AG20443 (cell line): ENCODE measurements at regions not wholly inside any gene's neighbourhood (a gene's known extent, or its start where the extent isn't known, plus 50 kb on each side); places are given as distances from the start of the nearest gene placed in this dataset.

ENCODE experiments used
- DNase-seq: peaks from one replicate; pipeline ENCODE4 v3.0.0; 2012; ENCODE audit warnings: low spot score, mixed read lengths

DNA sequence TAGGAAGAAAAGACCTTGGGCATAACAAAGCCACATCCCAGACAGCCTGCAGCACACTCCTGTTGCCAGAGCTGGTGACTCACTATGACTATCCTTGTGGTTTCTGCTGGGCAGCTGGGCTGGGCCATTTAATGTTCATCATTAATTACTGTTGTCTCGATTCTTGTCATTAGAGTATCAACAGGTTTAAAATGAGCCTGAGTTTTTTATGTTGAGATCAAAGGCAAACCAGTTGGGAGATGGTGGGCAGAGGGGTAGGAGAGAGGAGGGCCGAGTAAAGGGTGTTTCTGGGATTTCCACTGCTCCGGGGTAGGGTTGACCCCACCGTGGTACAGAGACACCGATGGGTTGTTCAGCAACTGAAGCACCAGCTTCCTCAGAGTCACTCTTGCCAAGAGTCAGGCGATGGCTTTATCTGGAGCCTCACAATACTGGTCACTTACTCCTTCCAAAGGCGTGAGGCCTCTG lies 128.7 kb upstream of the LYZL1 start:
- peak; percentile 89 for DNase-seq

DNA sequence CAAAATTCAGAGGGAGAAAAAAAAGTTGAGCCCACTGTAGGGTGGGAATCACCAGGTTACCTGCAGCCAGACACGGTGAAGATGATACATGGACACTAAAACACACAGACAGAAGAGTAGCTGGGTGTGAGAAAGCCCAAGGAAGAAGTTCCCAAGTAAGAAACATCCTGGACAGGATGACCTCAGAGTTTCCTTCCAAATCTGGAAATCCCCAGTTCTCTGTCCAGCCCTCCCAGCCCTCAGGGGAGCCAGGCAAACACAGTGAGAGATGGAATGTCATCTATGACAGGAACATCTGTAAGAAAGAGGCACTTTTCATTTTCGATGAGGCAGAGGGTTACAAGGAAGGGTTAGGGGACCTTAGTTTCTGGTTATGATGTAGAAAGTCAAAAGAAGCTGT lies 125.1 kb upstream of the LYZL1 start:
- peak; percentile 55 for DNase-seq

DNA sequence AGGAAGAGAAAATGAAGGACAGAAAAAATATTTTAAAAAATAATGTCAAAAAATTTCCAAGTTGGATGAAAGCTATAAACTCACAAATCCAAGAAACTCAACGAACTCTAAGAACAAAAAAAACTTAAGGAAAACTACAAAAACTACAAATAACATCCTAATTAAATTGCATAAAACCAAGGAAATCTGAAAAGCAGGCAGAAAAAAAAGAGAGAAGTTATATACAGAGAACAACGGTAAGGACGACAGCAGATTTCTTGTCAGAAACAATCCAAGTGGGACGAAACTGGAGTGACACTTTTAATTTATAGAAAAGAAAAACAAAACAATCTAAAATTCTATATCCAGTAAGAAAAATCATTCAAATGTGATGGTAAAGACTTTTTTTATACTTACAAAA lies 122.2 kb upstream of the LYZL1 start:
- DNase-seq, result no peak

DNA sequence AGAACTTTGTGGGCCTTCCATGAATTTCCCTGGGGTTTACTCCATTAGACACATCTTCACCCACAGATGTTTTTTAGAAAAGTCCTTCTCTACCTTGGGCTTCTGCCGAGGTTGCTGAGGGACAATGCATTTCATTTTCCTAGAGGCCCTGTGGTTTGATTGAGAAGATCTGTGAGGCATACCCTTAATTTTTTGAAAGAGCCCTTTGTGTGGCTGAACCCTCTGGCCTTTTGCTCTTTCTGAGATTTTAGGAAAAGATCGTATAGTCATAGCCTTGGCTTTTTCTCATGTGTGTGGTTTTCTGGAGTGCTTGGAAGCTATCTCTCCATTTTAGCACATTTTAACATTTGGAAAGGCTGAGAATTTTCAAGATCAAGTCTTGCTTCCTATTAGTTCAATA lies 119.8 kb upstream of the LYZL1 start:
- DNase-seq, result no peak

DNA sequence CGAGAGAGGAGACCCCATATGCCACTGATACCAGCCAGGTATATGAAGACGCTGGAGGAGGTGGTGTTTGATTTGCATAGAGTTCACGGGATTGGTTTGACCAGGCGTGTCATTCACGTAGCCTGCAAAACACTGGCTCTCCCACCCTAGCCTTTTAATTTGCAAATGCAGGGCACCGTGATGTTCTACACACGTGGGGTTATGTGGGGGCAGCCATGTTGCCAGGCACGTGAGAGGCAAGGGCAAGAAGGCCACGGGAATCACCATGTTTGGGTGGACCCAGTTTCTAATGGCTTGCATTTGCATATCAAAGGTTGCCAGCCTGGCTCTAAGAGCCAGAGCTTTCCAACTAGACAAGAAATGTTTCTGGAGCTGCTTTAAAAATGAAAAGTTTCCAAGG lies 117.2 kb upstream of the LYZL1 start:
- no peak for DNase-seq

DNA sequence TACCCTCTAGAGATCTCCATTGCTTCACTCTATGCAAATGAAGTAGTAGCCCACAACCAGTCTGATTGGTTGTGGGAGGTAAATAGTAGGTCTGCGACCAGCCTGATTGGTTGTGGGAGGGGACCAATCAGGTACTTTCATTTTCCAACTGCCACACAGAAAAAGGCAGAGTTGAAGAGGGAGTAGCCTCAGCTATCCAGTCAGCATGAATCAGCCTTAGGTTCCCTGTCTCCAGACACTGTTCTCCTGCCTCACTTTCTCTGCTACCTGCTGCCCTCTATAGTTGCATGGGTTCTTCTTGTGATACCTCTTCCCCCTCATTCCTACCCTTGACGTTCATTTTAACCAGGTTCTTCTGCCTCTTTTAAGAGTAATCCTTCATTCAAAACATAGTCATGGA lies 114.5 kb upstream of the LYZL1 start:
- DNase-seq, result no peak

DNA sequence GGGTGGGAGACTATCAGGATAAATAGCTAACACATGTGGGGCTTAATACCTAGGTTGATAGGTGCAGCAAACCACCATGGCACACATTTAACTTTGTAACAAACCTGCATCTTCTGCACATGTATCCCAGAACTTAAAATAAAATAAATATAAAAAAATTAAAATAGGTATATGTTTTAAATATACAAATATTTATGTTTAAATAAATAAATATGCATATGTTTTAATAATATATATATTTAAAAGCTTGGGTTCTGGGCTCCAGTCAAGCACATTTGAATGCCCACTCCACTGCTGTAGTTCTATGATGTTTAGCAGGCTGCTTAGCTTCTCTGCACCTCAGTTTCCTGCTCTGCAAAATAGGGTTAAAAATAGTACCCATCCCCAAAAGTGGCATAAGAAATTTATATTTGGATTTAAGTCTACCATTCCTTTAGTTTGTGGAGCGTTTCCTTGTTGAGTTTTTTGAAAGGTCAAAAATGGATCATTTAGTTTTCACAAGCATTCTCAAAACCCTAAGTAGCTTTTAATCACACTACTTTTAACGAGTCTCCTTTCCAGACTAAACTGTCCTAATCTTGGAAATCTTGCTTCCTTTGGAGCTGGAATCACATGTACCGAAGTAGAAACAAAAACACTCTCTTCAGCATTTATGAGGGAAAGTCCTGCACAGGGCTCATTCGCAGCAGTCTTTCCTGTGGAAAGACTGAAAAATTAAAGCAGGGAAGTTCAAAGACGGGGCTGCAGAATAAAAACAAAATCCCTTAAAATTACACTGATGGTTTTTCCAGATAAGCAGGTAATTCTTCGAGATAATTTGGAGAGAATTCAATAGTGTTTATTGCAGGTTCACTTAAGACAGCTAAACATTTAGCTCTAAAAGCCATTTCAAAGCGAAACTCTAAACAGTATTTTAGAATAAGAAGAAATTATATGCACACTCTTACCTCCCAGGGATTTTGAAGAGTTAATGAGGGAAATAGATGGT lies 111.7 kb upstream of the LYZL1 start:
- no peak for DNase-seq

DNA sequence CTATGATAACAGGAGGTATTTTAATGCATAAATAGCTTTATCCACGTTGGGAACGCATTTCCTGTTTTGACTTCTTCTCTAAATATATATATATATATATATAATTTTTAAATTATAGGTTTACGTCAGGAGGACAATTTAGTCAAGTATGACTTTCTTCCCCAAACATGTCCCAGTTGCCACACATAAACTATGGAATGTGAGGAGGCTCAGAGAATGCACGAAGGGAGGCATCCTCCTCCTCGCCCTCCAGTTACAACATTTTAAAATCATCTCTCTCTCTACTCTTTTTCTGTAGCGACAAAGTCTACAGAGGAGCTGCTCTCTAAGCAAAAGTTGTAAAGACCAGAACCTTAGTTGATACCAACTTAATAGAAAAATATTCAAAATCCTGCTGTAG lies 106.9 kb upstream of the LYZL1 start:
- DNase-seq, result peak; percentile 55

DNA sequence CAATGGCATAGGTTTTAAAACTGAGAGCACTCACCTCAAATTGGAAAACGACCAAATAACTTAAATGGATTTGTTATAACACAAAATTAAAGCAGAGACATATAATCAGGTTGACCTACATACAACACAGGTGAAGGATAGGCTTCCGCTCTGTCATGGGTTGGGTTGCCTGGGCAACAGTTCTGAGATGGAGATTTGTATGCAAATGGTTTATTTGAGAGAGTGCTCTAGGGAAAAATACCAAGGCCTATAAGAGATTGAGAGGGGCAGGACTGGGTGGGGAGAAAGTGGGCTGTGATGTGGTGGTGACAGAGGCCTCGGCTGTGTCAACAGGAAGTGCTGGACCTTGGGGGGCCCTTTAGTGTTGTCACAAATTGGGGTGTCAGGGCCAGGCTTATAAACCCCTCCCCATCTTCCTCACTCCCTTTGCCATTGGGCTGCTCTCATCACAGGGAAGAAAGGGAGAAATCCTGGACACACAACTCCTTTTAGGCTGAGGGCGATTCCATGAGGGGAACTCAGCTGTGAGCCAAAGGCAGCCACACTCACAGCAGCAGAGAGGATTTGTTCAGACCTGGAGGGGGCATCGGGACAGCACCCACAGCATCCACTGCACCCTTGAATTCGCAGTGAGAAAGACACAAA lies 105.4 kb upstream of the LYZL1 start:
- no peak for DNase-seq

DNA sequence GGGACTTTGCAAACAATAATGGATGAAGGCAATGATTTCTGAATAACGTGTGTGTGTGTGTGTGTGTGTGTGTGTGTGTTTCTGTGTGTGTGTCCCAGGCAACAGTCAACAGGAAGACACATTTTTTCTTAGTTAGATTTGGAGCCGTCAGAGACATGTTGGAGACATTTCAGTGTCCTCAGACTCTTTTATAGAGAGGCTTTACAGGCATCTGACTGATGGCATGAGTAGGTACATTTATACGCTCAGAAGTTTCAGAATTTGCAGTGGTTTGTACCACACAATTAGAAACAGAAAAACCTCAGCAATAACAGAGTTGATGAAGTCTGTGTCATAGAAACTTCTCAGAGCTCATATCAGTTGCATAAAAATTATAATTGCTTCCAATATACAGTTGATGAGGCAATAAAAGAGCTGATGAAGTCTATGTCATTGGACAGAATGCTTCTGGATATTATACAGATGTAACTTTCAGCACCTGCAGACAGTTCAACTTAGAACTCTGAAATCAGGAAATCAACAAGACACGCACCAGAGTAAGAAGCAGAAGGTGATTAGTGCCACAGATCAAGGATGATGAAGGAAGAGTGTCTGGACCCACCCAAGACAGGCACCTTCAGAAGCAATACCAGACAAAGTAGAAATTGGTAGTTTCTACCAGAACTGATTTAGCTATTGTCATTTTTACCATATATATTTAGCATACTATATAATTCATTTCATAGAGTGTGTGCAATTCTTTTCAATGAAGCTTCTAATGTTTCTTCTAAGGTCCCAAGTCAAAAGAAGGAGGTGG lies 104.5 kb upstream of the LYZL1 start:
- no peak for DNase-seq

DNA sequence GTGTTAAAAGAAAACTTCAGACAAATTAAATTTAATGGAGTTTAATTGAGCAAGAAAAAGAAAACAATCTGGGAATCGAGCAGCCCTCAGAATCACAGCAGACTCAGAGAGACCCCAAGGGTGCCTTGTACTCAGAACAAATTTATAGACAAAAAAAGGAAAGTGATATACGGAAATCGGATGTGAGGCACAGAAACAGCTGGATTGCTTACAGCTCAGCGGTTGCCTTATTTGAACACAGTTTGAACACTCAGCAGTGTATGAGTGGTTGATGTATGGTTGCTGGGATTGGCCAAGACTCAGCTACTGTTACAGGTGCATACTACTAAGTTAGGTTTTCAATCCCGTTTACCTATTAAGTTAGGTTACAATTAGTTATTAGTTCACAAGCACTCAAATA lies 103.8 kb upstream of the LYZL1 start:
- DNase-seq, result no peak

DNA sequence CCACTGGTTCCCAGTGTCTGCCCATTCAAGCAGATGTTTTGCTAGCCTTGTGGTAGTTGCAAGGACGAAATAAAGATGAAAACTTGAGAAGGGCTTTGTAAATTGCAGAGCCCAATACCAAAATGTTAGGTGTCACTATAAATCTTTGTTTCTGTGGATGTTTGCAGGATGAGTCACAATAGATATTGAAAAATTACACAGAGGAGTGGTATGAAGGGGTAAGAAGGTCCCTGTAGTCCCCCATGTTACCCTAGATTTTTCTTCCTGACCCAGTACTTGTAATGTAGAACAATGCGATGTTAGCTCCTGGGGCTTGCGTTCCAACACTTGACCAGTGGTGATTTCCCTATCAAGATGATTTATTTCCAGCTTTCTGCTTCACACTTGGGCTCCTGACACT lies 102.6 kb upstream of the LYZL1 start:
- DNase-seq, result no peak

DNA sequence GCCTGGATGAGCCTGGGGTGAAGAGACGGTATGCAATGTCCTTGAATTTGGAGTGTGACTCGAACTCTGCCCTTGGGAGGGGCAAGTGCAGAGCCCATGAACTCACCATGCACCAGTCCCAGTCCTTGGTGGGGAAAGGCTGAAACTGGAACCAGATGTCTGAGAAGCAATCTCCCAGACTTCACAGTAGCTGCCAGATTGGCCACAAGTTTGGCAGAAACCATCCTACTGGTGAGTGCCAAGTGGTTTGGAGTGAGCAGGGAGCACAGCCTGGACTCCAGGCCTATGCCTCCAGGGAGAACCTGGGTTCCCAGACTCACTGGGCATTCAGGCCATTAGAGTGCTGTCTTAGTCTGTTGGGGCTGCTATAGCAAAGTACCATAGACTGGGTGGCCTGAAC lies 99.6 kb upstream of the LYZL1 start:
- DNase-seq, result peak; percentile 89

DNA sequence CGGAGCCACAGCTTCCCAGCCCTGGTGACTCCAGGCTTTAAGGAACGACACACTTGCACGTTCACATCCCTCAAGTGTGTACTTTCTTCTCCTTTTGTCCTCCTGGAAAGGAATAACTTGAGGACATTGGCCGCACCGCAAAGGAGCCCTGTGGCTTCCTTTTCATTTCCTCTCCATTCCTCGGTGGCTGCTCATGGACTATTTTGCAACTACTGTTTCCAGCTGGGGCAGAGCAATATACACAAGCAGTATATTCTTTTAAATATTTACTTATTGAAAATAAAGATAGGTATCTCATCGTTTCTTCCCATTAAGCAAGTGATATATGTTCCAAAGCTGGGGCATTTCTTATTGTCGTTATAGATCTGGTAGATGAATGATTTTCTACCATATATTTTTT lies 97.2 kb upstream of the LYZL1 start:
- peak; percentile 58 for DNase-seq

DNA sequence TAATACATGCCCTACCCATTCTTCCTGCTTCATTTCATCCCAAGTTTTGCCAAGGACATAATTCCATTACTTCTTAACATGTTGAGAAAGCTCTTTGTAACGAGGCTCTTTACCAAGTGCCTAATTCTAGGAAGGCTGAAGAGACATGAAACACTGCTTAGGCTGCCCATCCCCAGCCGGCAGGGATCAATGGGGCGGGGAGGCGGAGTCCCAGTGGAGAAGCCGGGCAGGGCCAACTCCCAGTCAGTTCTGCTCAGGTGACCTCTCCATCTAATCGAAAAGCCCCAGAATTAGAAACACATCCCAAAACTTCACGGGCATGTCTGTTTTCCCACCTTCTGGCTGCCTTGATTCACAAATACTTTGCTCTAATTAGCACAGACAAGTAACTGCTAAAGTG lies 89.5 kb upstream of the LYZL1 start:
- DNase-seq, result no peak

DNA sequence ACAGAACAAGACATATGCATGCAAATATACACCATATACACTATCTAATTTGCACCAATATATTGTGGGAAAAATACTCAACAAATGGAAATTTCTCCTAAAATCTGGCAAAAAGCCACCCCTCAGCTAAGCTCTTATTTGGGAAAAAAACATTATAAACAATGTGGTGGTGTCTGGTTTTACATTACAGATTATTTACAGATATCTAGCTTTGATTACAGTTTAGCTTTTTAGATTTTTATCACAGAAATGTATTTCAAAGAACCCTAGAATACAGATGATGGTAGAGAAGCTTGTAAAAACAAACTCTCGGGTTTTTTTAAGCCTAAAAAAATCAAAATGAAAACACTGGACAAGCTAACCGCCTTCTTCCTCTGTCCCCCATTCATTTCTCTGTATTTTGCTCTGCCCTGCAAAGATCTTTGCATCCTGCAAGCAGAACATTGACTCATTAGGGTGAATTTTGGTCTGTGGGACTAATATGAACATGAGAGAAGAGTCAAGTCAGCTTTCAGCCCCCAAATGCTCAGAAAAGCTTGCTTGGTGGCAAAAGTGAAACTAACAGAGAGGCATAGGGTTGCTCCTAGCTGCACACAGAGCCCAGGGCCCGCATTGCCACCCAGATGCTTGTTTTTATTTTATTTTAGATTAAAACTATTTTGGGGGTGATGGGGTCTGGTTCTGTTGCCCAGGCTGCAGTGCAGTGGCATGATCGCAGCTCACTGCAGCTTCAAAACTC lies 88.8 kb upstream of the LYZL1 start:
- DNase-seq, result no peak

DNA sequence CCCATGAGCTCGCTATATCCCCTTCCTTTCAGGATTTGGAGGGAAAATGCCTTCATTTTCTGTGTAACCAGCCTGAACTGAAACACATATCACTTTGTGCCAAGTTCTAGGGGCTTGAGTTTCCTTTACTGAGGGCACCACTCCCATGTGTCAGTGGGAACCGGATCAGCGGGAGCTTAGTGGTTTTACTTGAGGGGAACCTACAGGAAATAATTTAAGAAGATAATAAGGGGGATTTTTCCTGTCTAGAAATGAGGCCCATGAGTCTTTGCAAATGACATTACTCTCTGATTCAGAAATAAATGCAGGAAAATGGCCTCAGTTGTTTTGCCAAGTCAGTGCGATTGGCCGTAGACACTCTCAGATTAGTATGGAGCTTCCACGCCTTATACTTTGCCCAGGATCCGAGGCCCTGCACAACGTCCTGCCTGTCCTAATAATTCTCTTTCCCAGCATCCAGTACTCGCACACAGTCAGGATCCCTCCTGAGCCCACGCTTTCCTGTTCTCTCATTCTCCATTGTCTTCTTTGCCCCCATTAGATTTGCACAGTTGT lies 86.4 kb upstream of the LYZL1 start:
- DNase-seq, result no peak

DNA sequence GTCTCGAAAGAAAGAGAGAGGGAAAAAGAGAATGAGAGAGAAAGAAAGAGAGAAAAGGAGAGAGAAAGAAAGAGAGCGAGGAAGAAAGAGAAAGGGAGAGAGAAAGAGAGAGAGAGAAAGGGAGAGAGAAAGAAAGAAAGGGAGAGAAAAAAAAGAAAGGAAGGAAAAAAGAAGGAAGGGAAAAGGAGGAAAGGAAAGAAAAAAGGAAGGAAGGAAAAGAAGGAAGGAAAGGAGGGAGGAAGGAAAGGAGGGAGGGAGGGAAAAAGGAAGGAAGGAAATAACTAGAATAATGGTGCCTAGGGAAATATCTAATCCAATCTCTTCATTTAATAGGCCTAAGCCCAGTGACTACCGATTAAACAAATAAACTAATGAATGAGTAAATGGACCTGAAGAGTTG lies 85.4 kb upstream of the LYZL1 start:
- no peak for DNase-seq

DNA sequence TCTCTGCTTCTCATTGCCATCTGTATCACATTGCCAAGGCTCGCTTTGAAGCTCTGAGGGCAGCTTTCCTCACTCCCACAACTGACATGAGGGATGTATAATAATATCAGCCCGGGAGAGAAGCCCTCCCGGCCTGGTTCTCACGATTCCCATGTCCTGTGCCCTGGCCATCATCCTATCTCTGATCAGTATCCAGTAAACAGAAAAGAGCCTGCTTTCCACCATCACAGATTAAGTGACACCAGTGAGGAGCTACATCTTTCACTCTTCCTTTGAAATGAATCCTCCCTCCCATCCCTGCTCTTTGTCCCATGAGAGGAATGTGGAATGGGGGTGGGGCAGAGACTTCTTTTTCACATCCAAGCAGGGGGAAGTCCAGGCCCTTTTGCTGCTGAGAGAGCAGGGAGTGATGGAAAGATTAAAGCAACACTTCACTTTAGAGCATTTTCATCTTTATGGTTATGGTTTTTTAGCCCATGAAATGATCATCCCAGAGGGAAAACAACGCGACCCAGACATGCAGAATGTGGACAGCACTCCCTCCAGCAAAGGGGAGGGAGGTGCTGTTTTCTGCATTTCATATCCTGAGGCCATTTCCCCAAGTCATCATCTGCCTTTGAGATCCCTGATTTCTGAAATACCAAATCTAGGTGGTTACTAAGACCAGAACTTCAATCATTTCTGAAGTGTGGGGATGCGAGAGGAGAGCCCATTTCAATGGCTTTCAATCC lies 84.6 kb upstream of the LYZL1 start:
- no peak for DNase-seq

DNA sequence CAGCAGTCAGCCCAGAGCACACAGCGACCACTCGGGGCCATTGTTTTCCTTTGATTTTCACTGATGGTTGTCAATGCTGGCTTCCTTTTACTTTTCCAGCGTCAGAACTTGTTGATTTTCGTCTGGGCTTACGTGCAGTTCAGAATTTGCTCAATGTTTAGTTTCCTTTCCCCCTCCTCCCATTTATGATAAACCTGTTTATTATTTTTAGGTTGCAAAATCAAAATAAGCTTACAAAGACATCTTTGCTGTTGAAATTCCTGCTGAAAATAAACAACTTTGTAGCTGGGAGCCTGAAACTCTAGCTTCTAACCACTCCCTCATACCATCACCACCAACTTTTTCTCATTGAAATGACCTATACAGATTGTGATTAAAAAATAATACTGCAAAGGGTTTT lies 83.1 kb upstream of the LYZL1 start:
- no peak for DNase-seq

DNA sequence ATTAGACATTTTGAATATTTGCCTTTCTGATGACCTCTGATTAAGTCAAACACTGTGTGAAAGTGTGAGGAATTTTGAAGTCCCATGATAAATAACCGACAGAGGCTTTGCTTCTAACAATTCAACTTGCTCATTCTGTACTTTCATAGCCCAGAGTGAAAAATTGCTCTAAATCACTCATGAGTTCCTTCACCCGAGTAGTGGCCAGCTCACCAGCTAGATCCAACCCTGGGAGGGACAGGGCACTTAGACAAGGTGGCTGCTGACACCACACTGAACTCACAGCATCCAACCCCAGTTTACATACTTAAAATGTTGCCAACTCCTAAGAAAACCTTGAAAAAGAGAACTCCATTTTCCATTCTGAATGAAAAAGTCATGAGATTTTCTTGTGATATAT lies 80.0 kb upstream of the LYZL1 start:
- no peak for DNase-seq
